Smooth muscle cell (in vitro differentiated cells): ENCODE measurements at regions not wholly inside any gene's neighbourhood (a gene's known extent, or its start where the extent isn't known, plus 50 kb on each side); places are given as distances from the start of the nearest gene placed in this dataset.

Experiments
- DNase-seq: peaks from one replicate; lab custom pipeline; 2025; ENCODE audit not compliant: unreplicated experiment; lab: John Stamatoyannopoulos, UW
- H2AFZ ChIP-seq: fragments of 200-600 bp; sonication (generic); 2 replicates; pipeline ENCODE4 v1.6.0; 2016; ENCODE audit warnings: antibody characterized with exemption, low read depth, mild to moderate bottlenecking
- H3F3A ChIP-seq: fragments of 200-600 bp; sonication (generic); 2 replicates; pipeline ENCODE4 v1.6.0; 2017; ENCODE audit warnings: antibody characterized with exemption, low read depth
- H3K27ac ChIP-seq: fragments of 200-600 bp; sonication (generic); 2 replicates; pipeline ENCODE4 v1.5.1; 2016; ENCODE audit warnings: low read depth, mild to moderate bottlenecking
- H3K27me3 ChIP-seq: fragments of 200-600 bp; sonication (generic); 2 replicates; pipeline ENCODE4 v1.6.1; 2016; ENCODE audit warnings: low read depth, mild to moderate bottlenecking
- H3K36me3 ChIP-seq: fragments of 200-600 bp; sonication (generic); 2 replicates; pipeline ENCODE4 v1.5.1; 2016; ENCODE audit warnings: low read depth
- H3K4me1 ChIP-seq: fragments of 200-600 bp; sonication (generic); 2 replicates; pipeline ENCODE4 v1.5.1; 2016; ENCODE audit warnings: low read depth
- H3K4me2 ChIP-seq: fragments of 200-600 bp; sonication (generic); 2 replicates; pipeline ENCODE4 v1.6.0; 2016; ENCODE audit warnings: mild to moderate bottlenecking
- H3K4me3 ChIP-seq: fragments of 200-600 bp; sonication (generic); 2 replicates; pipeline ENCODE4 v1.5.1; 2016; ENCODE audit warnings: mild to moderate bottlenecking
- H3K79me2 ChIP-seq: fragments of 200-600 bp; sonication (generic); 2 replicates; pipeline ENCODE4 v1.6.0; 2016; ENCODE audit warnings: low read depth, mild to moderate bottlenecking
- H3K9ac ChIP-seq: fragments of 200-600 bp; sonication (generic); 2 replicates; pipeline ENCODE4 v1.6.0; 2016; ENCODE audit warnings: low read depth
- H3K9me3 ChIP-seq: fragments of 200-600 bp; sonication (generic); replicated peaks from 2 replicates; pipeline ENCODE4 v1.5.1; 2016; ENCODE audit warnings: low read depth
- H4K20me1 ChIP-seq: fragments of 200-600 bp; sonication (generic); 2 replicates; pipeline ENCODE4 v1.6.0; 2016; ENCODE audit warnings: low read depth
- CTCF ChIP-seq: fragments of 200-600 bp; sonication (generic); IDR thresholded peaks from 2 replicates; pipeline ENCODE4 v1.5.1; 2017; ENCODE audit warnings: borderline replicate concordance, mild to moderate bottlenecking, antibody characterized with exemption; ENCODE audit not compliant: insufficient read depth, poor library complexity, severe bottlenecking
- WGBS: methylation state at CpG from one replicate; pipeline ENCODE4 v1.1.7; 2016; ENCODE audit warnings: low lambda C conversion rate; 5-methylcytosine and 5-hydroxymethylcytosine counted together

- H3K79me2 ChIP-seq = no peaks in the 10 kb centered on the region
- H3K27me3 ChIP-seq = no peaks in the 10 kb centered on the region
- DNase-seq = no peak
- WGBS = 88% methylated on average over 2 of the region's 2 CpGs
- H3K27ac ChIP-seq = no peak overlapping the region
- H2AFZ ChIP-seq = no peak overlapping the region
- H3K36me3 ChIP-seq = no peaks in the 10 kb centered on the region
- no peaks in the 10 kb centered on the region for H3K9me3 ChIP-seq
- no peak overlapping the region for H3K4me2 ChIP-seq
- H3K4me3 ChIP-seq = no peak overlapping the region
- H4K20me1 ChIP-seq = no peaks in the 10 kb centered on the region
- no peak for TF ChIP-seq CTCF
- H3K4me1 ChIP-seq = no peaks in the 10 kb centered on the region
- no peaks in the 10 kb centered on the region for H3F3A ChIP-seq
- no peak overlapping the region for H3K9ac ChIP-seq
These were observed 250.5 kb downstream of the RPL10L start for GRCh38 chr14:46401066-46401465.

DNA sequence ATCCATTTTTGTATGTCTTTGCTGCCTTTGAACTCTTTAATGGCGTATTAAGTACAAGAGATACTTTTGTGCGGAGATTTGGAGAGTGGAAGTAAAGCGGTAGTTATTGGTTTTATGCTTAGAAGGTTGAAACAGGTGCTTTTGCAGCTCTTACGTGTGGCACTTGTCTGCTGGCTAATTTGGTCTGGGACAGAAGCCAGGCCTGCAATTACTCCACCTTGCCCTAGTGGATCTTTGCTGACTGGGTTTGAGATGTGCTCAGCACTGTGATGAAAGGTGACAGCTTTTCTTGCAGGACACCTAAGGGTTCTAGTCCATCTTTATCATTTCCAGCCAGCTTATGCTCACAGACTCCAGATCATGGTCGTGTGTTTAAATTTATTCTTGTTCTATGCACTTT, 252.5 kb downstream of the RPL10L start:
- Histone ChIP-seq H3K27me3 (no peaks in the 10 kb centered on the region), H4K20me1 (no peaks in the 10 kb centered on the region), H3K9me3 (no peaks in the 10 kb centered on the region), H3K4me1 (no peaks in the 10 kb centered on the region), H3K36me3 (no peaks in the 10 kb centered on the region), H3K4me2 (no peak overlapping the region), H2AFZ (no peak overlapping the region), H3K79me2 (no peaks in the 10 kb centered on the region), H3K27ac (no peak overlapping the region), H3K4me3 (no peak overlapping the region), H3F3A (no peaks in the 10 kb centered on the region), H3K9ac (no peak overlapping the region)
- TF ChIP-seq CTCF = no peak
- WGBS = 82% methylated on average over 5 of the region's 5 CpGs
- no peak for DNase-seq

- Histone ChIP-seq H3K27ac (no peak overlapping the region), H3K79me2 (no peaks in the 10 kb centered on the region), H3K9ac (no peak overlapping the region), H3K4me2 (no peak overlapping the region), H3K36me3 (no peaks in the 10 kb centered on the region), H3F3A (no peaks in the 10 kb centered on the region), H2AFZ (no peak overlapping the region), H3K9me3 (no peaks in the 10 kb centered on the region), H3K27me3 (no peaks in the 10 kb centered on the region), H4K20me1 (no peaks in the 10 kb centered on the region), H3K4me1 (no peaks in the 10 kb centered on the region), H3K4me3 (no peak overlapping the region)
- TF ChIP-seq CTCF = no peak
- DNase-seq = no peak
- 85% methylated on average over 10 of the region's 10 CpGs for WGBS
These were observed 267.0 kb downstream of the RPL10L start for GRCh38 chr14:46384611-46385010.

DNA sequence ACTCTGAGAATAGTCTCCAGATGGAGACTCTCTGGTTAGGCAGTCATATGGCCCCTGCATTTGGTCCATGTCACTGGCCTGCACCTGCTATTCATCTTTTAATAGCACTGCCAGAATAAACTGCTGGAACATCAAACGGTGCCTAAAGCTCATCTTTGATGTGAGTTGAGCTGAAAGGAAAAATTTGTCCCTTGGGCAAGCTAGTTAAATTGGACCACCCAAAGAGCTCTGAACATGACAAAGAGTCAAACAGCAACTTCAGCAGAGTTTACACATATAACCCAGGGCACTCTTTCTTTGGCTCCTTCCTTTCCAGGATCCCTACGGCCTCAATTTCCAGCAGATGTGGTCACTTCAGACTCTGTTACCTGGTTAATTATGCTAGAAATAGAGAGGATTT, 269.9 kb downstream of the RPL10L start:
- Histone ChIP-seq H3K36me3 (no peaks in the 10 kb centered on the region), H3K9ac (no peak overlapping the region), H2AFZ (no peak overlapping the region), H3K9me3 (no peaks in the 10 kb centered on the region), H4K20me1 (no peaks in the 10 kb centered on the region), H3K4me3 (no peak overlapping the region), H3K4me1 (no peaks in the 10 kb centered on the region), H3F3A (no peaks in the 10 kb centered on the region), H3K27ac (no peak overlapping the region), H3K79me2 (no peaks in the 10 kb centered on the region), H3K4me2 (no peak overlapping the region), H3K27me3 (no peaks in the 10 kb centered on the region)
- WGBS = 61% methylated on average over 2 of the region's 2 CpGs
- DNase-seq = no peak
- TF ChIP-seq CTCF = no peak
